ENCODE measurements at regions not wholly inside any gene's neighbourhood (a gene's known extent, or its start where the extent isn't known, plus 50 kb on each side); places are given as distances from the start of the nearest gene placed in this dataset.

- TF ChIP-seq, protein P1, sequence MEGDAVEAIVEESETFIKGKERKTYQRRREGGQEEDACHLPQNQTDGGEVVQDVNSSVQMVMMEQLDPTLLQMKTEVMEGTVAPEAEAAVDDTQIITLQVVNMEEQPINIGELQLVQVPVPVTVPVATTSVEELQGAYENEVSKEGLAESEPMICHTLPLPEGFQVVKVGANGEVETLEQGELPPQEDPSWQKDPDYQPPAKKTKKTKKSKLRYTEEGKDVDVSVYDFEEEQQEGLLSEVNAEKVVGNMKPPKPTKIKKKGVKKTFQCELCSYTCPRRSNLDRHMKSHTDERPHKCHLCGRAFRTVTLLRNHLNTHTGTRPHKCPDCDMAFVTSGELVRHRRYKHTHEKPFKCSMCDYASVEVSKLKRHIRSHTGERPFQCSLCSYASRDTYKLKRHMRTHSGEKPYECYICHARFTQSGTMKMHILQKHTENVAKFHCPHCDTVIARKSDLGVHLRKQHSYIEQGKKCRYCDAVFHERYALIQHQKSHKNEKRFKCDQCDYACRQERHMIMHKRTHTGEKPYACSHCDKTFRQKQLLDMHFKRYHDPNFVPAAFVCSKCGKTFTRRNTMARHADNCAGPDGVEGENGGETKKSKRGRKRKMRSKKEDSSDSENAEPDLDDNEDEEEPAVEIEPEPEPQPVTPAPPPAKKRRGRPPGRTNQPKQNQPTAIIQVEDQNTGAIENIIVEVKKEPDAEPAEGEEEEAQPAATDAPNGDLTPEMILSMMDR (IDR thresholded peaks at IDR 0.05): no peak
- no peak for TF ChIP-seq POLR2A (IDR thresholded peaks at IDR 0.05)
Observed at GRCh38 chr6:170128811-170129681, 161.8 kb downstream of the DLL1 start.

All from gastroesophageal sphincter (tissue), 3 donors.